Neural cell (in vitro differentiated cells): ENCODE measurements at regions not wholly inside any gene's neighbourhood (a gene's known extent, or its start where the extent isn't known, plus 50 kb on each side); places are given as distances from the start of the nearest gene placed in this dataset.

Experiments
- H2AFZ ChIP-seq: fragments of 200-600, 300-800 bp; sonication (generic), shearing (Covaris generic); 2 replicates; pipeline ENCODE4 v1.6.0; 2014; ENCODE audit warnings: low read depth, mild to moderate bottlenecking, antibody characterized with exemption, low read length, moderate library complexity
- H3F3A ChIP-seq: fragments of 200-600 bp; shearing (Covaris generic); 2 replicates; pipeline ENCODE4 v1.6.1; 2016; ENCODE audit warnings: mild to moderate bottlenecking, moderate library complexity, mixed read lengths, antibody characterized with exemption, low read length; ENCODE audit not compliant: insufficient read depth, poor library complexity, severe bottlenecking
- H3K27ac ChIP-seq: fragments of 200-600, 300-800 bp; sonication (generic), shearing (Covaris generic); 2 replicates; pipeline ENCODE4 v1.5.1; 2014; ENCODE audit warnings: mild to moderate bottlenecking, low read length, moderate library complexity
- H3K27me3 ChIP-seq: fragments of 300-800, 200-600 bp; sonication (generic), shearing (Covaris generic); 2 replicates; pipeline ENCODE4 v1.6.0; 2014; ENCODE audit warnings: mild to moderate bottlenecking, low read depth, low read length, moderate library complexity; ENCODE audit not compliant: insufficient read depth
- H3K36me3 ChIP-seq: fragments of 300-800, 200-600 bp; sonication (generic), shearing (Covaris generic); 2 replicates; pipeline ENCODE4 v1.5.1; 2014; ENCODE audit warnings: mild to moderate bottlenecking, antibody characterized with exemption, low read length, moderate library complexity; ENCODE audit not compliant: insufficient read depth
- H3K4me2 ChIP-seq: fragments of 300-800, 200-600 bp; sonication (generic), shearing (Covaris generic); 2 replicates; pipeline ENCODE4 v1.6.0; 2014; ENCODE audit warnings: mild to moderate bottlenecking, low read length
- H3K4me3 ChIP-seq: fragments of 300-800, 200-600 bp; sonication (generic), shearing (Covaris generic); 2 replicates; pipeline ENCODE4 v1.5.1; 2014; ENCODE audit warnings: mild to moderate bottlenecking, low read length, moderate library complexity
- H3K79me2 ChIP-seq: fragments of 200-600 bp; shearing (Covaris generic); replicated peaks from 2 replicates; pipeline ENCODE4 v1.6.0; 2014; ENCODE audit warnings: mild to moderate bottlenecking, low read length, moderate library complexity; ENCODE audit not compliant: insufficient read depth
- H3K9ac ChIP-seq: fragments of 300-800, 200-600 bp; sonication (generic), shearing (Covaris generic); 2 replicates; pipeline ENCODE4 v1.6.1; 2016; ENCODE audit warnings: mild to moderate bottlenecking, low read length, mixed read lengths
- H3K9me2 ChIP-seq: fragments of 200-600 bp; shearing (Covaris generic); 2 replicates; pipeline ENCODE4 v1.6.1; 2016; ENCODE audit warnings: mild to moderate bottlenecking, low read length, mixed read lengths; ENCODE audit not compliant: insufficient read depth
- H3K9me3 ChIP-seq: fragments of 200-600, 300-800 bp; sonication (generic), shearing (Covaris generic); 2 replicates; pipeline ENCODE4 v1.6.1; 2016; ENCODE audit warnings: mild to moderate bottlenecking, mixed run types, low read length, moderate library complexity, mixed read lengths
- H4K20me1 ChIP-seq: fragments of 200-600 bp; shearing (Covaris generic); 2 replicates; pipeline ENCODE4 v1.6.1; 2016; ENCODE audit warnings: mild to moderate bottlenecking, mixed run types; ENCODE audit not compliant: insufficient read depth
- CTCF ChIP-seq: fragments of 450-650 bp; IDR thresholded peaks from 2 replicates; pipeline ENCODE4 v1.5.1; 2014; ENCODE audit warnings: antibody characterized with exemption, mild to moderate bottlenecking, moderate library complexity; ENCODE audit not compliant: poor library complexity, severe bottlenecking
- EP300 ChIP-seq: fragments of 450-650 bp; conservative IDR thresholded peaks from 2 replicates; pipeline ENCODE4 v1.6.1; 2014; ENCODE audit warnings: antibody characterized with exemption, mild to moderate bottlenecking, moderate library complexity; ENCODE audit not compliant: poor library complexity, severe bottlenecking
- EZH2 ChIP-seq: fragments of 200-600, 300-800 bp; shearing (Covaris generic), sonication (generic); IDR thresholded peaks from 2 replicates; pipeline ENCODE4 v1.6.1; 2014; ENCODE audit warnings: antibody characterized with exemption, low read length, borderline replicate concordance, mild to moderate bottlenecking; ENCODE audit not compliant: insufficient read depth, poor library complexity, severe bottlenecking
- MXI1 ChIP-seq: fragments of 450-650 bp; conservative IDR thresholded peaks from 2 replicates; pipeline ENCODE4 v1.6.1; 2014; ENCODE audit warnings: antibody characterized with exemption, mild to moderate bottlenecking; ENCODE audit not compliant: poor library complexity, severe bottlenecking
- POLR2AphosphoS5 ChIP-seq: IDR thresholded peaks from 2 replicates; pipeline ENCODE4 v1.6.1; 2012
- RAD21 ChIP-seq: fragments of 450-650 bp; conservative IDR thresholded peaks from 2 replicates; pipeline ENCODE4 v1.6.1; 2014; ENCODE audit warnings: antibody characterized with exemption, mild to moderate bottlenecking, moderate library complexity
- REST ChIP-seq: IDR thresholded peaks from 2 replicates; pipeline ENCODE4 v1.6.1; 2012; ENCODE audit warnings: borderline replicate concordance
- SMC3 ChIP-seq: fragments of 450-650 bp; conservative IDR thresholded peaks from 2 replicates; pipeline ENCODE4 v1.6.1; 2014; ENCODE audit warnings: antibody characterized with exemption, mild to moderate bottlenecking, moderate library complexity; ENCODE audit not compliant: poor library complexity
- TAF1 ChIP-seq: IDR thresholded peaks from 2 replicates; pipeline ENCODE4 v1.6.1; 2012; ENCODE audit warnings: low read depth

GRCh38 chr1:95437011-95437410 is 203.0 kb downstream of the RWDD3 start:
- Histone ChIP-seq H3K36me3 (no peaks in the 10 kb centered on the region), H3K79me2 (no peaks in the 10 kb centered on the region), H3K9me3 (no peaks in the 10 kb centered on the region), H2AFZ (no peak overlapping the region), H3K27me3 (no peaks in the 10 kb centered on the region), H3K9me2 (no peaks in the 10 kb centered on the region), H3K27ac (no peak overlapping the region), H3F3A (no peaks in the 10 kb centered on the region), H3K9ac (no peak overlapping the region), H3K4me2 (no peak overlapping the region), H4K20me1 (no peaks in the 10 kb centered on the region), H3K4me3 (no peak overlapping the region)
- TF ChIP-seq EZH2 (no peak), TAF1 (no peak), MXI1 (no peak), SMC3 (no peak), REST (no peak), RAD21 (no peak), POLR2AphosphoS5 (no peak), EP300 (no peak), CTCF (no peak)

DNA sequence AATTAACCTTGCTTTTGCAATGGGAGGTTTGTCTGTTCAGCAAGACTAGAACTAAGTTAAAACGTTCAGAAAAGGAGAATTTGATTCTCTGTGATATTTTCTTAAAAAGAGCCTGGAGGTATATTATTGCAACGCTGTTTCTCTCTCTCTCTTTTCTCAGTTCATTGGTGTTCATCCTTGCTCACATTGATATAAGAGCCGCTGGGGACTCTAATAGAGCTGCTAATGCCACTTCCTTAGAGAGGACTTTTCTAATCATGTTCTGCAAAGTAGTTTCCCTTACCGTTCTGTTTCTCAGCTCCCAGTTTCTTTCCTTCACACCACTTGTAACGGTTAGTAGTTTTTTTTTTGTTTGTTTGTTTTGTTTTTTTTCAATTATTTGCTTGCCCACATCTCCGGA is 203.8 kb downstream of the RWDD3 start:
- no peaks in the 10 kb centered on the region for H4K20me1 ChIP-seq
- no peak overlapping the region for H3K9ac ChIP-seq
- no peaks in the 10 kb centered on the region for H3K79me2 ChIP-seq
- no peak overlapping the region for H3K27ac ChIP-seq
- no peak overlapping the region for H2AFZ ChIP-seq
- no peaks in the 10 kb centered on the region for H3F3A ChIP-seq
- H3K36me3 ChIP-seq = no peaks in the 10 kb centered on the region
- no peak overlapping the region for H3K4me3 ChIP-seq
- TF ChIP-seq MXI1 = no peak
- no peak overlapping the region for H3K4me2 ChIP-seq
- H3K9me3 ChIP-seq = no peaks in the 10 kb centered on the region
- H3K27me3 ChIP-seq = no peaks in the 10 kb centered on the region
- no peaks in the 10 kb centered on the region for H3K9me2 ChIP-seq
